ENCODE measurements at regions not wholly inside any gene's neighbourhood (a gene's known extent, or its start where the extent isn't known, plus 50 kb on each side); places are given as distances from the start of the nearest gene placed in this dataset.
A peak's percentile ranks its signal among the peaks of the same experiment; 100 is the strongest.

DNA sequence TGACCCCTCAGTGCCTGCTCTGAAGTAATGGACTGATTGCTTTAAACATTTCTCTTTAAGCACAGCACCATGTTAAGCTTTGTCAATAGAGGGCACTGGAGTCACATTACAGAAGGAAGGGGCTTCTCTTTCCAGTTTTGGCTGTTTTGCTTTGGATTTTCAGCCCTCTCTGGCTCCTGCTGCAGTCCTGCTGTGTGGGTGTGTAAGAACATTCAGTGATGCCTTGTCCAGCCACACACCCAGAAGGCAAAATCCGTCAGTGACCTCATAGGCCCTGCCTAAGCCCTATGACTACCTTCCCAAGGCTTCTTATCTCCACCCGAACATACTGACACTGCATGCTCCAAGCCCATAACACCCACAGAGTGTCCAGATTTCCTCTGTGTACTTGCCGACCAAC, 215.3 kb upstream of the CTSO start:
- TF ChIP-seq, protein P1, sequence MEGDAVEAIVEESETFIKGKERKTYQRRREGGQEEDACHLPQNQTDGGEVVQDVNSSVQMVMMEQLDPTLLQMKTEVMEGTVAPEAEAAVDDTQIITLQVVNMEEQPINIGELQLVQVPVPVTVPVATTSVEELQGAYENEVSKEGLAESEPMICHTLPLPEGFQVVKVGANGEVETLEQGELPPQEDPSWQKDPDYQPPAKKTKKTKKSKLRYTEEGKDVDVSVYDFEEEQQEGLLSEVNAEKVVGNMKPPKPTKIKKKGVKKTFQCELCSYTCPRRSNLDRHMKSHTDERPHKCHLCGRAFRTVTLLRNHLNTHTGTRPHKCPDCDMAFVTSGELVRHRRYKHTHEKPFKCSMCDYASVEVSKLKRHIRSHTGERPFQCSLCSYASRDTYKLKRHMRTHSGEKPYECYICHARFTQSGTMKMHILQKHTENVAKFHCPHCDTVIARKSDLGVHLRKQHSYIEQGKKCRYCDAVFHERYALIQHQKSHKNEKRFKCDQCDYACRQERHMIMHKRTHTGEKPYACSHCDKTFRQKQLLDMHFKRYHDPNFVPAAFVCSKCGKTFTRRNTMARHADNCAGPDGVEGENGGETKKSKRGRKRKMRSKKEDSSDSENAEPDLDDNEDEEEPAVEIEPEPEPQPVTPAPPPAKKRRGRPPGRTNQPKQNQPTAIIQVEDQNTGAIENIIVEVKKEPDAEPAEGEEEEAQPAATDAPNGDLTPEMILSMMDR (IDR thresholded peaks at IDR 0.05) = peak in 2 of 6 experiments; percentile 8 to 12
- TF ChIP-seq POLR2A (IDR thresholded peaks at IDR 0.05) = no peak

Data from esophagus squamous epithelium (tissue), 4 donors.